ENCODE measurements at regions not wholly inside any gene's neighbourhood (a gene's known extent, or its start where the extent isn't known, plus 50 kb on each side); places are given as distances from the start of the nearest gene placed in this dataset.
"Not testable (repeated sequence)": the region's sequence is repeated elsewhere in the genome, so short reads cannot be mapped to it uniquely, and the experiment has no call there.

DNA sequence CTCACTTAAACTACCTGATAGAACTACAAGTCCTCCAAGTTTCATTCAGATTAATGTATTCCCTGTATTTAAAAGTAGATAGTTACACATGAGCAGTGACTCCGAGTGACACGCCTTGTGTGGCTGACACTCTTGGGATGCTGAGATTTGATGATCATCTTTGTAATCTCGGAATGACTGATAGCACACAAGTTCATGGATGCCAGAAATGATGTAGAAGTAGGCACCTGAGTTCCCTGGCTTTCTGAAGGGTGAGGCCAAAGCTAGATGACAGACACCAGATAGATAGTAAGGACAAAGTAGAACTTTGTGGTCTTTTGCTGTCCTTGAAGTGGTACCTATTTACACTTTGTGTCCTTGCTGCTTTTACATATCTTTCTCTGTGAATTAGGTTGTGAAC, 491.2 kb downstream of the PCNX1 start:
- intact Hi-C loops (cut with DNase I; ENCODE audit: low total_unique reads): no loop called here
- DNase-seq (ENCODE audit: low spot score in 2 of 2): no peak
- 62 to 80% methylated on average over 3 of the region's 3 CpGs for WGBS, 2 donors
- H3K4me3 ChIP-seq (ENCODE audit: low read depth, poor library complexity, severe bottlenecking): no peak overlapping the region
- TF ChIP-seq, protein P1, sequence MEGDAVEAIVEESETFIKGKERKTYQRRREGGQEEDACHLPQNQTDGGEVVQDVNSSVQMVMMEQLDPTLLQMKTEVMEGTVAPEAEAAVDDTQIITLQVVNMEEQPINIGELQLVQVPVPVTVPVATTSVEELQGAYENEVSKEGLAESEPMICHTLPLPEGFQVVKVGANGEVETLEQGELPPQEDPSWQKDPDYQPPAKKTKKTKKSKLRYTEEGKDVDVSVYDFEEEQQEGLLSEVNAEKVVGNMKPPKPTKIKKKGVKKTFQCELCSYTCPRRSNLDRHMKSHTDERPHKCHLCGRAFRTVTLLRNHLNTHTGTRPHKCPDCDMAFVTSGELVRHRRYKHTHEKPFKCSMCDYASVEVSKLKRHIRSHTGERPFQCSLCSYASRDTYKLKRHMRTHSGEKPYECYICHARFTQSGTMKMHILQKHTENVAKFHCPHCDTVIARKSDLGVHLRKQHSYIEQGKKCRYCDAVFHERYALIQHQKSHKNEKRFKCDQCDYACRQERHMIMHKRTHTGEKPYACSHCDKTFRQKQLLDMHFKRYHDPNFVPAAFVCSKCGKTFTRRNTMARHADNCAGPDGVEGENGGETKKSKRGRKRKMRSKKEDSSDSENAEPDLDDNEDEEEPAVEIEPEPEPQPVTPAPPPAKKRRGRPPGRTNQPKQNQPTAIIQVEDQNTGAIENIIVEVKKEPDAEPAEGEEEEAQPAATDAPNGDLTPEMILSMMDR (IDR thresholded peaks at IDR 0.05): no peak
- no peak for TF ChIP-seq POLR2A (IDR thresholded peaks at IDR 0.05)

DNA sequence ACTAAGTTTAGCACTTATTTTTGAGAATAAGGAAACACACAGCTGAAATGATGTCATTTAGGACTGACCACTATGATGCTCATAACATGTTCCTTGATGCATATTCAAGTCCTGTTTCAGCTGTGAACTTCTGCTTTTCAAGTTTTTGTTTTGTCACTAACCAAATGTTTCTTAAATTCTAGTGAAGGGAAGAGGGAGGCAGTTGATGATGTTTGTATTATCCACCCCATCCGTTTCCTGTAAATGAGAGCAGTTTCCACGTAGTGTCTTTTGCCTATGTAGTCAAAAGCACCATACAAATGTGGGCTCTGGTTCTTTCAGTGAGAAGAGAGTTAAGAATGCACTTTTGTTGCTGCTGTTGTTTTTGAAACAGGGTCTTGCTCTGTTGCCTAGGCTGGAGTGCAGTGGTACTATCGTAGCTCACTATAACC, 491.8 kb downstream of the PCNX1 start:
- DNase-seq (ENCODE audit: low spot score in 2 of 2): no peak
- WGBS, 2 donors: 79 to 81% methylated on average over 3 of the region's 3 CpGs
- no peak overlapping the region for H3K4me3 ChIP-seq (ENCODE audit: low read depth, poor library complexity, severe bottlenecking)
- intact Hi-C loops (cut with DNase I; ENCODE audit: low total_unique reads): no loop called here
- TF ChIP-seq, protein P1 (IDR thresholded peaks at IDR 0.05): no peak
- TF ChIP-seq POLR2A (IDR thresholded peaks at IDR 0.05): no peak

DNA sequence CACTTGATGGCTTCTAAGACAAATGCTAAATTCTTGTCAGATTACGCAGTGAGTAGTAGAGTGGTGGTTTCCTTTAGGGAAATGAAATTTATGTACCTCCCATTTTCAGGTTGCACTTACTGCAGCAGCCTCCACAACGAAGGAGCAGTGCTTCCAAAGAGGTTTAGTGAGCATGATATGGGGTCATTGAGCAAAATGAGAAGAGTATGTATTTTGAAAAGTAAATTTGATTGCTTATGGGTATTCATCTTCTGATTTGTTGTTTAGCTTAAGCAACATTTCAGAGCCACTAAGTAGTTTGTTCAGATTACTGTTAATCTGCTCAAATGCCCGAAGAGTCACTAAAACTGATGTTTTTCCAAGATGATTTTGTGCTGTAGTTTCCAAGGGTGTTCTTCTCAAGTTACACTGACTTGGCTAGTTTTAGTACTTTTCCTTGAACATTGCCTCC, 493.6 kb downstream of the PCNX1 start:
- no peak for TF ChIP-seq POLR2A (IDR thresholded peaks at IDR 0.05)
- TF ChIP-seq, protein P1 (IDR thresholded peaks at IDR 0.05): no peak
- WGBS, 2 donors: 68 to 74% methylated on average over 3 of the region's 3 CpGs
- no peak overlapping the region for H3K4me3 ChIP-seq (ENCODE audit: low read depth, poor library complexity, severe bottlenecking)
- intact Hi-C loops (cut with DNase I; ENCODE audit: low total_unique reads): no loop called here
- DNase-seq (ENCODE audit: low spot score in 2 of 2): no peak

DNA sequence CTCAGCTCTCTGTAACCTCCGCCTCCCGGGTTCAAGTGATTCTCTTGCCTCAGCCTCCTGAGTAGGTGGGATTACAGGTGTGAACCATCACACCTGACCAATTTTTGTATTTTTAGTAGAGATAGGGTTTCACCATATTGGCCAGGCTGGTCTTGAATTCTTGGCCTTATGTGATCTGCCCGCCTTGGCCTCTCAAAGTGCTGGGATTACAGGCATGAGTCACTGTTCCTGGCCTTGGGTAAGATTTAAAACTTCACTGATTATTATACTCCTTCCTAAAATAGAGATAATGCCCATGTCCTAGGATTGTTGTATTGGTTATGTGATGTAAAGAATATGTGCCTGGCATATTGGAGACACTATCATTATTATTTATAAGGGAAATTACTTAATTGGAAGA, 495.2 kb downstream of the PCNX1 start:
- intact Hi-C loops (cut with DNase I; ENCODE audit: low total_unique reads); DNase-seq (ENCODE audit: low spot score in 2 of 2); H3K4me3 ChIP-seq (ENCODE audit: low read depth, poor library complexity, severe bottlenecking): not testable (repeated sequence)
- 89 to 99% methylated on average over 3 of the region's 3 CpGs for WGBS, 2 donors

DNA sequence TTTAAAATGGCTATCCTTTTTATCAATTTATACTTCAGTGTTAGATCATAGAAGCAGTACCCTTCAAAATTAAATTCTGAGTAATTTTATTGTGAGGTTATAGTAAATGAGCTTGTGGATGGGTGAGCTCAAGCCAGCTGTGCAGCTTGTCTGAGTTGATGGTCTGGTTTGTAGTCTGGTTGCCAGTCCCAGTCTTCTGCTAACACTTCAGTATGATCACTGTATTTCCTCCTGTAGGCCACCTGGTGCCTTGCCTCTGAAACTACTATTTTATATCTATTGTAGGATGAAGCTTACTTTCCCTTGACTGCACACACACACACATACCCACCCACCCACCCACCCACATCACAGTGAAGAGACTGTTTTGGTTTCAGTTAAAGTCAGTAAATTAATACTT, 496.4 kb downstream of the PCNX1 start:
- intact Hi-C loops (cut with DNase I; ENCODE audit: low total_unique reads): no loop called here
- DNase-seq (ENCODE audit: low spot score in 2 of 2): no peak
- H3K4me3 ChIP-seq (ENCODE audit: low read depth, poor library complexity, severe bottlenecking): no peak overlapping the region
- TF ChIP-seq POLR2A (IDR thresholded peaks at IDR 0.05): no peak
- TF ChIP-seq, protein P1 (IDR thresholded peaks at IDR 0.05): no peak

DNA sequence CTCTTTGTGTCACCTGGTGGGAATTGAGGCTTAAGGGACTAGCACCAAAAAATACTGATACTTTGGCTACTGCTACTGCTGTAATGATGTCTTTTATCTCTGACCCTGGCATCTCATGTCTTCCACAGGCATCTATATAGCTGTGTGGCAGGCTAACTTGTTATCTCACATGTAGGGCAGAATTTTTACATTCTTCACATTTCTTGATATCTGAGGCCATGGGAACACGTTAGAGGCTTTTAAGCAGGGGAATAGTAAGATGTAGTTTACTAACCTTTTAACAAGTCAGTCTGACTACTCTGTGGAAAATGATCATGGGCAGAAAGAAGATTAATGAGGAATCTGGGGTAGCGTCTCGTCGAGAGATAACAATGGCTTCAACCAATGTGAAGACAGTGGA, 498.4 kb downstream of the PCNX1 start:
- no peak overlapping the region for H3K4me3 ChIP-seq (ENCODE audit: low read depth, poor library complexity, severe bottlenecking)
- intact Hi-C loops (cut with DNase I; ENCODE audit: low total_unique reads): no loop called here
- WGBS, 2 donors: 95 to 97% methylated on average over 4 of the region's 4 CpGs
- no peak for TF ChIP-seq POLR2A (IDR thresholded peaks at IDR 0.05)
- TF ChIP-seq, protein P1 (IDR thresholded peaks at IDR 0.05): no peak
- DNase-seq (ENCODE audit: low spot score in 2 of 2): no peak

Data from lower leg skin (tissue), 4 donors.